CD14-positive monocyte (primary cell): ENCODE measurements at regions not wholly inside any gene's neighbourhood (a gene's known extent, or its start where the extent isn't known, plus 50 kb on each side); places are given as distances from the start of the nearest gene placed in this dataset.
"Not testable (repeated sequence)": the region's sequence is repeated elsewhere in the genome, so short reads cannot be mapped to it uniquely, and the experiment has no call there.

Source experiments
- DNase-seq, 3 donors: peaks; one replicate each; pipeline ENCODE4 v3.0.0-alpha.2; 2011 to 2022
- H2AFZ ChIP-seq: 2 replicates; pipeline ENCODE4 v1.6.0; 2012; ENCODE audit warnings: mild to moderate bottlenecking, low read depth, low read length, inconsistent platforms; ENCODE audit not compliant: insufficient read depth, poor library complexity, severe bottlenecking
- H3K27ac ChIP-seq, 2 donors: 1 replicate in 1 of 2; 2 replicates in 1 of 2; pipeline ENCODE4 v1.5.1; 2012 to 2013; ENCODE audit warnings: low read length in 2 of 2, control low read depth in 1 of 2, inconsistent platforms in 1 of 2, low read depth in 1 of 2, mild to moderate bottlenecking in 1 of 2
- H3K27me3 ChIP-seq, 2 donors: one replicate each; pipeline versions ENCODE4 v1.6.0 to v1.6.1; 2011 to 2013; ENCODE audit warnings: low read length in 2 of 2; ENCODE audit not compliant: control insufficient read depth in 2 of 2, insufficient read depth in 2 of 2
- H3K36me3 ChIP-seq, 2 donors: replicated peaks in 1 of 2; 1 replicate in 1 of 2; 2 replicates in 1 of 2; pipeline versions ENCODE4 v1.5.1 to v1.6.1; 2012 to 2013; ENCODE audit warnings: low read length in 2 of 2, control low read depth in 1 of 2, inconsistent platforms in 1 of 2, mild to moderate bottlenecking in 1 of 2; ENCODE audit not compliant: insufficient read depth in 2 of 2, control insufficient read depth in 1 of 2
- H3K4me1 ChIP-seq, 2 donors: 1 replicate in 1 of 2; 2 replicates in 1 of 2; pipeline versions ENCODE4 v1.5.1 to v1.6.1; 2012 to 2013; ENCODE audit warnings: low read length in 2 of 2, control low read depth in 1 of 2, inconsistent platforms in 1 of 2, mild to moderate bottlenecking in 1 of 2, moderate library complexity in 1 of 2; ENCODE audit not compliant: insufficient read depth in 2 of 2, control insufficient read depth in 1 of 2
- H3K4me2 ChIP-seq: replicated peaks from 2 replicates; pipeline ENCODE3; 2012; ENCODE audit warnings: low read length, moderate library complexity, mild to moderate bottlenecking; ENCODE audit not compliant: poor library complexity, severe bottlenecking; ENCODE audit errors: extremely low read depth
- H3K4me3 ChIP-seq, 3 experiments: fragments of 200-600 bp in 1 of 3; sonication (generic) in 1 of 3; replicated peaks in 1 of 3; 1 replicate in 2 of 3; 2 replicates in 1 of 3; pipeline ENCODE4 v1.5.1; 2011 to 2013; ENCODE audit warnings: low read length in 3 of 3, mild to moderate bottlenecking in 3 of 3, control low read depth in 2 of 3, low read depth in 2 of 3, inconsistent platforms in 1 of 3, moderate library complexity in 1 of 3
- H3K79me2 ChIP-seq: 2 replicates; pipeline ENCODE4 v1.6.0; 2012; ENCODE audit warnings: mild to moderate bottlenecking, control low read depth, inconsistent platforms, low read length, moderate library complexity; ENCODE audit not compliant: insufficient read depth
- H3K9ac ChIP-seq: 2 replicates; pipeline ENCODE4 v1.6.0; 2017; ENCODE audit warnings: low read length, mild to moderate bottlenecking; ENCODE audit not compliant: insufficient read depth, poor library complexity, severe bottlenecking
- H3K9me3 ChIP-seq, 2 donors: replicated peaks in 1 of 2; 1 replicate in 1 of 2; 2 replicates in 1 of 2; pipeline versions ENCODE4 v1.5.1 to v1.6.1; 2012 to 2013; ENCODE audit warnings: low read length in 2 of 2, control low read depth in 1 of 2; ENCODE audit not compliant: control insufficient read depth in 1 of 2, insufficient read depth in 1 of 2
- H4K20me1 ChIP-seq: 2 replicates; pipeline ENCODE4 v1.6.0; 2012; ENCODE audit warnings: mild to moderate bottlenecking, low read length, control low read depth, moderate library complexity; ENCODE audit not compliant: insufficient read depth
- H3K27ac Mint-ChIP-seq, 7 donors: one replicate each; pipeline ENCODE4 v1.8.0; 2020; ENCODE audit warnings: mild to moderate bottlenecking in 7 of 7, mixed read lengths in 7 of 7, moderate library complexity in 6 of 7, inconsistent platforms in 2 of 7
- H3K27me3 Mint-ChIP-seq, 3 donors: one replicate each; pipeline ENCODE4 v1.8.0; 2021 to 2022; ENCODE audit warnings: low read depth in 3 of 3, mild to moderate bottlenecking in 3 of 3, mixed read lengths in 3 of 3, moderate library complexity in 3 of 3, inconsistent platforms in 1 of 3
- H3K36me3 Mint-ChIP-seq, 2 donors: one replicate each; pipeline ENCODE4 v1.8.0; 2020; ENCODE audit warnings: mixed read lengths in 2 of 2, inconsistent platforms in 1 of 2, mild to moderate bottlenecking in 1 of 2
- H3K4me1 Mint-ChIP-seq: one replicate; pipeline ENCODE4 v1.8.0; 2020; ENCODE audit warnings: mild to moderate bottlenecking, mixed read lengths
- H3K4me3 Mint-ChIP-seq, 2 donors: one replicate each; pipeline ENCODE4 v1.8.0; 2020; ENCODE audit warnings: mild to moderate bottlenecking in 2 of 2, mixed read lengths in 2 of 2, moderate library complexity in 1 of 2
- H3K9me3 Mint-ChIP-seq, 7 donors: one replicate each; pipeline ENCODE4 v1.8.0; 2020 to 2022; ENCODE audit warnings: mixed read lengths in 7 of 7, mild to moderate bottlenecking in 6 of 7, moderate library complexity in 6 of 7, inconsistent platforms in 2 of 7
- WGBS: methylation state at CpG from one replicate; pipeline ENCODE4 v1.1.5; 2013; ENCODE audit warnings: missing lambda C conversion rate; ENCODE audit not compliant: insufficient coverage; 5-methylcytosine and 5-hydroxymethylcytosine counted together
- intact Hi-C, 2 donors: fragments of 100-400 bp; cut with micrococcal nuclease; formaldehyde crosslinking; loops; one replicate each; pipeline versions ENCODE4 v1.15.0 to v1.15.1; 2023
- TF ChIP-seq, protein P1 (sequence below): fragments of 200-600 bp; IDR thresholded peaks from one replicate; pipeline ENCODE4 v1.8.0; 2022; ENCODE audit warnings: antibody characterized with exemption, mild to moderate bottlenecking

DNA sequence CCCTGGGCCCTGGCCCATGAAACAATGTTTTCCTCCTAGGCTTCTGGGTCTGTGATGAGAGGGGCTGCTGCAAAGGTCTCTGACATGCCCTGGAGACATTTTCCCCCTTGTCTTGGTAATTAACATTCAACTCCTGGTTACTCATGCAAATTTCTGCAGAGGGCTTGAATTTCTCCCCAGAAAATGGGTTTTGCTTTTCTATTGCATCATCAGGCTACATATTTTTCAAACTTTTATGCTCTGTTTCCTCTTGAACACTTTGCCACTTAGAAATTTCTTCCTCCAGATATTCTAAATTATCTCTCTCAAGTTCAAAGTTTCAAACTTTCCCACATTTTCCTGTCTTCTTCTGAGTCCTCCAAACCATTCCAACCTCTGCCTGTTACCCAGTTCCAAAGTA lies 98.2 kb upstream of the TCF21 start:
- intact Hi-C loops, H3K27ac ChIP-seq, H3K27me3 ChIP-seq, H3K79me2 ChIP-seq, H3K9me3 ChIP-seq, H3K4me1 Mint-ChIP-seq, H3K27ac Mint-ChIP-seq, H3K4me1 ChIP-seq, DNase-seq, H2AFZ ChIP-seq, H4K20me1 ChIP-seq, H3K4me2 ChIP-seq, H3K9ac ChIP-seq, H3K9me3 Mint-ChIP-seq, H3K36me3 ChIP-seq, H3K4me3 ChIP-seq, H3K36me3 Mint-ChIP-seq, H3K27me3 Mint-ChIP-seq, H3K4me3 Mint-ChIP-seq: not testable (repeated sequence)

DNA sequence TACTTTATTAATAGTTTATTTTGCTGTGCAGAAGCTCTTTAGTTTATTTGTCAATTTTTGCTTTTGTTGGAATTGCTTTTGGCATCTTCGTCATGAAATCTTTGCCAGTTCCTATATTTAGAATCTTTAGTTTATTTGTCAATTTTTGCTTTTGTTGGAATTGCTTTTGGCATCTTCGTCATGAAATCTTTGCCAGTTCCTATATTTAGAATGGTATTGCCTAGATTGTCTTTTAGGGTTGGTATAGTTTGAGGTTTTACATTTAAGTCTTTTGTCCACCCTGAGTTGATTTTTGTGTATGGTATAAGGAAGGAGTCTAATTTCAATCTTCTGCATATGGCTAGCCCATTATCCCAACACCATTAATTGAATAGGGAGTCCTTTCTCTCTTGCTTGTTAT lies 93.9 kb upstream of the TCF21 start:
- intact Hi-C loops, H3K9me3 Mint-ChIP-seq: not testable (repeated sequence)
- no CpG with 5 or more reads among the region's 2 CpGs for WGBS

DNA sequence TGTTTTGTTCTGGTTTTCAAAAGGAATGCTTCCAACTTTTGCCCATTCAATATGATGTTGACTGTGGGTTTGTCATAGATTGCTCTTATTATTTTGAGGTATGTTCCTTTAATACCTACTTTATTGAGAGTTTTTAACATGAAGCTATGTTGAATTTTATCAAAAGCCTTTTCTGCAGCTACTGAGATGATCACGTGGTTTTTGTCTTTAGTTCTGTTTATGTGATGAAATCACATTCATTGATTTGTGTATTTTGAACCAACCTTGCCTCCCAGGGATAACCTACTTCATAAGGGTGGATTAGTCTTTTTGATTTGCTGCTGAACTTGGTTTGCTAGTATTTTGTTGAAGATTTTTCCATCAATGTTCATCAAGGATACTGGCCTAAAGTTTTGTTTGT lies 92.7 kb upstream of the TCF21 start:
- no peak for DNase-seq
- Histone ChIP-seq H3K9ac (no peak overlapping the region), H3K27me3 (no peaks in the 10 kb centered on the region), H3K79me2 (no peaks in the 10 kb centered on the region), H3K4me2 (no peak overlapping the region), H3K36me3 (no peaks in the 10 kb centered on the region), H3K9me3 (peaks cover 0 to 21% of the 10 kb centered on the region in 2 donors), H3K4me3 (no peak overlapping the region), H2AFZ (no peak overlapping the region), H4K20me1 (no peaks in the 10 kb centered on the region), H3K27ac (no peak overlapping the region), H3K4me1 (no peaks in the 10 kb centered on the region)
- Mint-ChIP-seq H3K9me3 (peaks cover 3 to 15% (median 8%) of the 10 kb centered on the region in 7 donors), H3K27me3 (peaks cover 1 to 2% (median 2%) of the 10 kb centered on the region in 3 donors), H3K4me3 (no peak overlapping the region), H3K27ac (no peak overlapping the region), H3K36me3 (no peaks in the 10 kb centered on the region), H3K4me1 (no peaks in the 10 kb centered on the region)
- WGBS = no CpG with 5 or more reads among the region's 1 CpG
- intact Hi-C loops = no loop called here
- TF ChIP-seq, protein P1, sequence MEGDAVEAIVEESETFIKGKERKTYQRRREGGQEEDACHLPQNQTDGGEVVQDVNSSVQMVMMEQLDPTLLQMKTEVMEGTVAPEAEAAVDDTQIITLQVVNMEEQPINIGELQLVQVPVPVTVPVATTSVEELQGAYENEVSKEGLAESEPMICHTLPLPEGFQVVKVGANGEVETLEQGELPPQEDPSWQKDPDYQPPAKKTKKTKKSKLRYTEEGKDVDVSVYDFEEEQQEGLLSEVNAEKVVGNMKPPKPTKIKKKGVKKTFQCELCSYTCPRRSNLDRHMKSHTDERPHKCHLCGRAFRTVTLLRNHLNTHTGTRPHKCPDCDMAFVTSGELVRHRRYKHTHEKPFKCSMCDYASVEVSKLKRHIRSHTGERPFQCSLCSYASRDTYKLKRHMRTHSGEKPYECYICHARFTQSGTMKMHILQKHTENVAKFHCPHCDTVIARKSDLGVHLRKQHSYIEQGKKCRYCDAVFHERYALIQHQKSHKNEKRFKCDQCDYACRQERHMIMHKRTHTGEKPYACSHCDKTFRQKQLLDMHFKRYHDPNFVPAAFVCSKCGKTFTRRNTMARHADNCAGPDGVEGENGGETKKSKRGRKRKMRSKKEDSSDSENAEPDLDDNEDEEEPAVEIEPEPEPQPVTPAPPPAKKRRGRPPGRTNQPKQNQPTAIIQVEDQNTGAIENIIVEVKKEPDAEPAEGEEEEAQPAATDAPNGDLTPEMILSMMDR = no peak

More for the DNA sequence above, 93.9 kb upstream of the TCF21 start:
- not testable (repeated sequence) for H3K27ac ChIP-seq, H3K27me3 Mint-ChIP-seq, H3K4me1 Mint-ChIP-seq, H4K20me1 ChIP-seq, H3K36me3 ChIP-seq, H3K4me3 Mint-ChIP-seq, H2AFZ ChIP-seq, H3K79me2 ChIP-seq, H3K4me1 ChIP-seq, H3K36me3 Mint-ChIP-seq, H3K9ac ChIP-seq, H3K4me3 ChIP-seq, H3K27ac Mint-ChIP-seq, H3K27me3 ChIP-seq, H3K4me2 ChIP-seq, DNase-seq
- peaks cover 0 to 11% of the 10 kb centered on the region in 2 donors for H3K9me3 ChIP-seq
